HS-5 (cell line): ENCODE measurements at regions not wholly inside any gene's neighbourhood (a gene's known extent, or its start where the extent isn't known, plus 50 kb on each side); places are given as distances from the start of the nearest gene placed in this dataset.

Source experiments
- DNase-seq: peaks from one replicate; pipeline ENCODE4 v3.0.0-alpha.2; 2012; ENCODE audit warnings: low read depth

DNA sequence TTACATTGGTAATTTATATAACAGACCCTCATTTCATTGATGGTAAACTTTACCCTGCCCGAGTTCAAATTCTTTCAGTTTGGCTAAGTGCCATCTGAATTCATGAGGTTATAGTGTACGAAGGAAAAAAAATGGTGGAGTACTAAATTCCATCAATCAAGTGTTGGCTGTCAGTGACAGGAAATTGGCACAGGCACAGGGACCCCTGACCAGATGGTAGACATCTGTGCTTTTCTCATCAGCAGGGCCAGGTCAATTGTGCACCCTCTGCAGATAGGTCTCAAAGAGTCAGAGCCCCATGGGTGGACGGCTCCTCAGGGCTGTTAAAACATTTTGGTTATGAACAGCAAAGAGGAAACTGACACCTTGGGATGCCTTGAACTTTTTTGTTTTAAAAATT lies 439.2 kb downstream of the SETBP1 start:
- DNase-seq: no peak

DNA sequence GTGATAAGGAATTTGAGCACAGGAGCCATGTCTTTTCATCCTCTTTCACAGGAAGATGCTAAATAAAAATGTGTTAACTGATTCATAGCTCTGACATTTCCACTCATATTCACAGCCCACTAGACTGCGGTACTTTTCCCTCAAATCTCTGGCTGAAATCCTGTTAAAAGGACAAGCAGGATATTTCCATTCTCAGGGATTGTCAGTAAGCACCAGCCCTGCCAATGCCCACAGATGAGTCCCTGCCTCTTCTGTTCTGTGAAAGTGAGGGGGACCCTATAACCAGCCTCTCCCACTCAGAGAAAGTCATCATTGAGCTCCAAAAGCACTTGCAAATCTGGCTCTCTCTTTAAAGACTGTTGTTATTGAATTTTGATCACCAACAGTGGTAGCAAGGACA lies 440.5 kb downstream of the SETBP1 start:
- no peak for DNase-seq

DNA sequence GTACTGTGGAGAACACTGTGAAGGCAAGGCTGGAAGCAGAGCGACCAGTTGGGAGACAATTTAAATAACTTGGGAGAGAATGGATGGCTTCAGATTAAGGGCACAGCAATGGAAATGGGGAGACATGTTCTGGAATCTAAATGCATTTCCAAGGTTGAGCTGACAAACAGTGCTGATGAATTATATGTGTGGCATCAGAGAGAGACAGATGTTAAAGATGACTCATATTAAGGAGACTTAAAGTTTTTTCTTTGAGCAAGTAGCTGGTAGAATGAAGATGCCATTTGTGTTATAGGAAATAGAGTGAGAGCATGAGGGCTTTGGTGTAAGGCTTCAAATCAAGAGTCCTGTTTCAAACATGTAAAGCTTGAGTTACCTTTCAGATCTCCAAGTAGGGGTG lies 441.8 kb downstream of the SETBP1 start:
- no peak for DNase-seq

DNA sequence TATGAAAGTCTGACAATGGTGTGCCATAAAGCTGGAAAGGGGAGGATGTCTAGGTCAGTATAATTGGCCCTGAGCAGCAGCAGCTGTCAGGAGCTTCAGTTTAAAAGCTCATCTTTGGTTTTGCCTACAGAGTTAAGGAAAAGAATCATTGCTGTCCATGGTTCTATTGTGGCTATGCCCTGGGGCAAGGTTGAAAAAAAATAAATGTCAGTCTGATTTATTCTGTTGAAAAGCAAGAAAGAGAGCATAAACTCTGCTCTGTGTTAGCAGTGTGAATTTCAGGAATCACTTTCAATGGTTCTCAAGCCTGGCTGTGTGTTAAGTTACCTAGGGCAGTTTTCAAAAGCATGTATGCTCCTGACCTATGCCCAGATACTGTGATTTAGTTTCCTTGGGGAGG lies 446.7 kb downstream of the SETBP1 start:
- DNase-seq: no peak

DNA sequence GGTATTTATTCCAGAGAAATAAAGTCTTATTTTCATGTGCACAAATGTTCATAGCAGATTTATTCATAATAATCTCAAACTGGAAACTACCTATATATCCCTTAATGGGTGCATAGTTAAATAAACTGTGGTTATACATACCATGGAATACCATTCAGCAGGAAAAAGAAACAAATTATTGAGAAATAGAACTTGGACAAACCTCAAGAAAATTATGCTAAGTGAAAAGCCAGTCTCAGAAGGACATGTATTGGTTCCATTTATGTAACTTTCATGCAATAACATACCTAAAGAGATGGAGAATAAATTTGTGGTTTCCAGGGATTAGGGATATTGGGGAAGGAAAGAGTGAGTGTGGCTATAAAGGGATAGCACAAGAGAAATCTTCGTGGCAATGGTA lies 452.6 kb downstream of the SETBP1 start:
- no peak for DNase-seq

DNA sequence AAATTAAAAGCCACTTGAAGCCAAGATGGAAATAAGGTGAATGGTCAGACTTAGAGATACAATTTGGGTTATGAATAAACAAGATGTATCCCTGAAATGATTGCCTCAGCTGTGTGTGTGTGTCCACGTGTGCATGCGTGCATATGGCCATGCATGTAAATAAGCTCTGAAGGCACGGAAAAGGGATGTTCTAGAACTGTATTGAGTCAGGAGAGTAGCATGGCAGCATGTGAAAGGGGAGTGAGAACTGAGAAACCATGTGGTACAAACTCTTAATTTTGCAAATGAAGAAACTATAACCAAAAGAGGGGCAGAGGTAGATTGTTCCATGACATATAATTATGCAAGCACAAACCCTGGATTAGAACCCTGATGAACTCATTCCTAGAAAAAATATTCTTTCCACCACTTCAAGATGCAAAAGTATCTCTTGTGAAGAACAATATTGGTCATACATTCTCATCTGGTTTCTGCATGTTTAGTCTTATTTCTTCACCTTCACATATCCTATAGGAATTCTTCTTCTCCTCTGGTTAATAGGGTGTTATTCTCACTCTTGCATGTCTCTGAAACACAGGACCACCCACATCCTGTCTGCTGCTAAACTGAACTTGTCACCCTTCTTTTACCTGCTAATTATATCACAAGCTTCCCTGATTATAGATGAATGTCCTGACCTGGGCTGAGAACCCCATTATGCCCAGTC lies 455.8 kb downstream of the SETBP1 start:
- no peak for DNase-seq

DNA sequence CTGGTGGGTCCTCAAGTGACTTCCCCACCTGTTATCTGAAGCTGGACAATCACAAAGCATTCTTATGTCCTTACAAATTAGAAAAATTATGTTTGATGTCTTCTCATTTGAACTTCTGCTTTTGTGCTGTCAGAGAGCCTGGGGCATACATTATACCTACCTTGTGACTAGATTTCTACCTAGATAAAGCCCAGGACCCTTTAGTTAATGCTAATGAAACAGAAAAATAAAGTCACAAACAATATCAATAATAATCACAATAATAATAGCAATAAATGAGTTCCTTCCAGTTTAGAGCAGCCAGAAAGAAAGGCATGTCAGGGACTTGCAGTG lies 456.4 kb downstream of the SETBP1 start:
- DNase-seq: no peak

DNA sequence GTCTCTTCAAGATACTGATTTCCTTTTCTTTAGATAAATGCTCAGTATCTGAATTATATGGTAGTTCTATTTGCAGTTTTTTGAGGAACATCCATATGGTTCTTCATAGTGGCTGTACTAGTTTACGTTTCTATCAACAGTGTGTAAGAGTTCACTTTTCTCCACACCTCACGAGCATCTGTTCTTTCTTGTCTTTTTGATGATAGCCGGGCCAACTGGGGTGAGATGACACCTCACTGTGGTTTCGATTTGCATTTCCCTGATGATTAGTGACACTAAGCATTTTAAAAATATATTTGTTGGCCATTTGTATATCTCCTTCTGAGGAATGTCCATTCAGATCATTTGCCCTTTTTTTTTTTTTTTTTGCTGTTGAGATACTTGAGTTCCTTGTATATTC lies 458.8 kb downstream of the SETBP1 start:
- no peak for DNase-seq

DNA sequence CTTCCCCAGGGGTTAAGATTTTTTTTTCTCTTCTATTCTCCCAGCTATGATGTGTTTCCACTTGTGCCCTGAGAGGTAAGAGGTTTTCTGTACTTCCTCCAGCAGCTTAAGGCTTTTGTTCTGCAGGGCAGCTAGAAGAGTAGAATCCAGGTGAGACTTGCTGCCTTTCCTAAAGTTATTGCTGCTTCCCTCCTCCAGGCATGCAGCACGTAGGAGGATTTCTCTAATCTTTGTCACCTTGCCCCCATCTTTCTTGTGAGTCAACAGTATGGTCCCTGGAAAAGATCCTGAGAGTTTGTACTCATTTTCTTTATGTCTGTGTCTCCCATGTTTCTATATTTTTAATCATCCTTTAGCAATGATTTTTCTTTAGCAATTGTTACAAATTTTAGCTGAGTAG lies 462.2 kb downstream of the SETBP1 start:
- no peak for DNase-seq

DNA sequence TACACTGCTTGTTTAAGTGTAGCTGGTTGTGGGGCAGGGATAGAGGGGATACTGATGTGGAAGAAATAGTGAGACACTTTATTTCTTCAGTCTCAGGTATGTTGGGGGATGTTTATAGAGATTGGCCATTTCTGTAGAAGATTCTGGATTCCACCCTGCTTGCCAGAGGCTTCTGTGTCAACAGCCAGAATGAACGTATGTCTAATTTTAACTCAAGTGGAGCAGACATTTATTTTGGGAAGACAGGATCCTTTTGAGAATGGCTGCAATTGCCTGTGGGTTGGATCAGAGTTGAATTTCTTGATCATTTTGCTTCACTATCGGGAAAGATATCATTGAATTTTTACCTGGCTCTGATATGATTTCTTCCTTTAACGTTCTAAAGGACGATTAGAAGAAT lies 465.6 kb upstream of the SLC14A2 start:
- DNase-seq: no peak

DNA sequence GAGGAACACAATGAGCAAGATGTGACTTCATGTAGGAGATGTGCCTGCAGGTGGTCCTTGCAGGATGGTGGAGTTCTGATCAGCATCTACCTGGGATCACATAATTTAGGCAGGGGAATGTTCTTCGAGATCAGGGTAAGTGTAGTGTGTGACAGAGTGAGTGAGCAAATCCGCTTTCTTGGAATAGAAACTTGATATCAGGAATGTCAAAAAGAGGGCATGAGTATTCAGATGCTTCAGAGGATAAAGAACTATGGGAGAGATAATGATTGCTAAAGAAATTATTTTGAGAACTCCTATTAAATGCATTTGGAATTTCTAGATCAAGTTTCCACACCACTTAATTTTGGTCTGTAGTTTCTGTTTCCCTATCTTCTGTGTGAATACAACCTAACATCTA lies 463.6 kb upstream of the SLC14A2 start:
- DNase-seq: no peak

DNA sequence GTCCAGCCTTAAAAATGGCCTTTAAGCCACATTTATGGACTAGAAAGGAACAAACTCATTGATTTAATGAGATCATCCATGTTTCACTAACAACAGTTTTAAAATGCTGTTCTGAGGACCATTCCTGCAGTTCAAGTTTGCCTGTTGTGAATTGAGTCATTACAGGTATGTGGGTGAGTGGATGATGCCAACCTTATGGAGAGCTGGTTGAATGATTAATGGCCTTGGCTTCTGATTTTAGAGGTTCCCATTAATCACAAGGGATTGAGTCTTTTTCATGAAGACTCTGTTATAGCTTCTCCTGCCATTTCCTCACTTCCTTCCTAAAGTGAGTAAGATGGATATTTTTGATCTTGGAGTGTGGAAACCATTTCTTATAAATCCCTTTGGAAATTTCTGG lies 459.8 kb upstream of the SLC14A2 start:
- DNase-seq: no peak

DNA sequence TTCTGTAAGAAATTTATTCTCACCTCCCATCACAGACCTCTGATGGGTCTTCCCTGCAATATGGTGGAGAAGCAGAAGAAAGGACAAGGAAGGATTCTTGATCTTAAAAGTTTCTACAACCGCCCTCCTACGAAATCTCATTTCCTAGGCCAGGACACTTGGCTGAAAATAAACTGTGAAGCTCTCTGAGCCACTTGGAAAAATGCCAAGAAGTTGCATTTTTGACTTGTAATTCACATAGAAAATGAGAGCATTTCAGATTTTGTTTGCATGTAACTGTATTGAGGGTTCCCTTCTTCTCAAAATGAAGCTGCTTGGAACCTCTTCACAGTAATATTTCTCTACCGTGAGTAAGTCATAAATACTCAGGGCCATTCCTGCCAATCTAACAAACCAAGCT lies 458.3 kb upstream of the SLC14A2 start:
- no peak for DNase-seq

DNA sequence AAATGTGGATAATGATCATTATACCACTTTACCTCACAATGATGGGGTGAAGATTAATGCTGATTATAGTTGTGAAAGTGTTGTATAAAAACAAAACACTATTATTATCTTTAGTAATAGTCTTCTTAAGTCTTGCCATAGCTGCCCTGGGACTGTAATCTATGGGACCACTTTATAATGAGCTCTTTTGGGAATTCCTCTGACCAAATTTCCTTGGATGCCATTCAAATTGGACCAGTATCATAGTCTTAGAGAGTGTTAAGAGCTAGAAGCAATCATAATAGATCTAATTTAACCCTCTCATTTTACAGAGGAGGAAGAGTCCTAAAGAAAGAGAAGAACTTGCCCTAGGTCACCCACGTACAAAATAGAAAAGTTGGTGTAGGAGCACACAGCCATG lies 457.7 kb upstream of the SLC14A2 start:
- no peak for DNase-seq

DNA sequence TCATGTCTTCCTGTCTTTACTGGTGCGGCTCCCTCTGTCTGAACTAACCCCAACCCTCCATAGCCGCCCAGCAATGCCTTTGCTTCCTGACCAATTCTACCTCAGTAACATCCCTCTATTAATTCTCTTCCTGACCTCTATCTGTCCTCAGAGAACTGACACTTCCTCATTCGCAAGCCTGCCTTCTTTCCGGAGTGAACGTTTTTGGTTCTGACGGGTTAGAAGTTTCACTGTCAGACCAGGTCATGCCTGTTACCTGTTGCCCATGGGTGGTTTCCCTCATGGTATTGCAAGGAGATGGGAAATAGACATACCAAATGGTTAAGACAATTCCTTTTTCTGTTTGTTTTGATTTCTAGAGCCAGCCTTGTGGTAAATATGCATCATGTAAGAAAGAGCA lies 453.4 kb upstream of the SLC14A2 start:
- DNase-seq: no peak

DNA sequence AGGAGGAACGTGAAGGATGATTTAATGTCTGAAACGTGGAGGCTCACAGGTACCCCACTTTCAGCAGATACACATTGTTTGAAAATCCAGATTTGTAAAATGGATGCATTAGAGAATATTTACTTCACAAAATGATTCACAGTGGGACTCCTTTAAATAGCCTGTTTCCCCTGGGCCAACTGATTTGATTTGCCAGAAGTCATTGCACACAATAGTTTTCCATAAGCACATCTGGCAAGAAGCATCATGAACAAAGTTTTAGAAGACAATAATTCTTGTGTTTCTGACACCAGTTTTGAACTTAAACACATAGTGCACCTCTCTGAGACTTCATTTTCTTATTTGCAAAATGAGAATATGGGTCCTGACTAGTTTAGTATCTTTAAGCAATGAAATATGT lies 451.4 kb upstream of the SLC14A2 start:
- DNase-seq: no peak

DNA sequence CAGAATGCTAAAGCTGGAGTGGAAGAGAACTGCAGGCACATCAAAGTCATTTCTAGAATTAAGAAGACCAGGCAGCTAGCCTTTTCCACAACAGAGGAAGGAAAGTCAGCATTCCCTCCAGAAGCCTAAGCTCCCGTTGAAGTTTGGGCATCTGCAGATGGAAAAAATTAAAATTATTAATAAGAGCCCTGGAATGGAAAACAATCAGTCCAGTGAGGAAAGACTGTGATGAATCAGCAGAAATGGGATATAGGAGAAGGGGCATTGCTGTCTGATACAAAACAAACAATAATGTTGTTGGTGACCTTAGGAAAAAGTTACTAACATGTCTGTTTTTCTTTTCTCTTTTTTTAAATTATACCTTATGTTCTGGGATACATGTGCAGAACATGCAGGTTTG lies 450.7 kb upstream of the SLC14A2 start:
- DNase-seq: no peak

DNA sequence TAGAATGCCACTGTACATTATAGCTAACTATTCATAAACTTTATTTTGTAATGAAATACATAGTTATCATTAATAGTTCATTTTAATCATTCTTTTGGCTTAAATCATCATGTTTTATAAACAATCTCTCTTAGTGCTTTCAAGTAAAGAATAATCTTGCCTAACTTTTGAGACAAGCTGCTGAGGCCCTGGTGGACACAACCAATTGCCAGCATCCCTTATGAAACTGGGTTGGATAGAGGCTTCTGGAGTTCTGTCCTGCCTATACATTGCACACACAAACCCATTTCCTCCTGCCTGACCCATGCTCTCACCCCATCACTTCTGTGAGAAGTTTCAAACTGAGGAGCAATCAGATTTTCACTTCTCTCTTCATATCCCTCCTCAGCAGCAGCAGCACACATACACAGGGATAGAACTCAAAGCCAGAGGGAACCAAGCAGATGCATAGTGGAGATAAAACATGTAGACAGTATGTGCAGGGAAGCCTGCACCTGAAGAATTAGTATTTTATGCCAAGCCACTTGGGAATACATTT lies 450.0 kb upstream of the SLC14A2 start:
- DNase-seq: no peak

DNA sequence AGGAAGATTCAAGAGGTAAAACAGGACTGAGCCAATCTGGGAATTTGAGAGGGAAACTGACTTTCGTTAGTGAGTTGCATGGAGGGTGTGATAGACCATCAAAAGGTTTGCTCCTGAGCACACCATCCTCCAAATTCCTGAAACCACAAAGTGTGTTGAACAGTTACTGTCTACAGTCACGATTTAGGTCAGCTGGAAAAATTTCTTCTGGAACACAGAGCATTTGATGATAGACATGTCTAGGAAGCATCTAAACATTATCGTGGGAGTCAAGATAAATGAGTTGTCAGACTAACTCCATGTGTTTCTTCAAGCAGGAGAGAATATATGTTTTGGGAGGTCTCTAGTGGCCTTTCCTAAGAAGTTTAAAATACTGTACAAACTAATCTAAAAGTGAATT lies 449.4 kb upstream of the SLC14A2 start:
- no peak for DNase-seq

DNA sequence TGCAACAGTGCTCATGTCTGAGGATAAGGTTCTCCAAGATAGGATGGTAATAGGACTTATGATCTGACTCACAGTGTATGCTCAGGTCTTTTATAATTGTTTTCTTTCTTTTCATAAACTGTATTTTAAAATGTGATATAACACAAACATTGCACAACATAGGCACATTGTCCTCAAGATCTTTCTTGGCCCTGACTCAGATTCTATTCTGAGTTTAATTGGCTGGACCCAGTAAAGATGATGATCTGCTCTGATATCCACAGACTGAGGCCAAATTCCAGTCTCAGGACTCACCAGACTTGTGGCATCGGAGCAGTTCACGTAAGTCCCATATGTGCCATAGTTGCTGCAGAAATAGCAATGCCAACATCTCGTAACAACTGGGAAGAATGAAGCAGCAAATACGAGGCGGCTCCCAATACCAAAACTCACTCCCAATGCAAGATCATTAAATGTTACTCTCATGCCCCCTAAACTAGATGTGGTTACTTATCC lies 448.9 kb upstream of the SLC14A2 start:
- peak; percentile 87 for DNase-seq

DNA sequence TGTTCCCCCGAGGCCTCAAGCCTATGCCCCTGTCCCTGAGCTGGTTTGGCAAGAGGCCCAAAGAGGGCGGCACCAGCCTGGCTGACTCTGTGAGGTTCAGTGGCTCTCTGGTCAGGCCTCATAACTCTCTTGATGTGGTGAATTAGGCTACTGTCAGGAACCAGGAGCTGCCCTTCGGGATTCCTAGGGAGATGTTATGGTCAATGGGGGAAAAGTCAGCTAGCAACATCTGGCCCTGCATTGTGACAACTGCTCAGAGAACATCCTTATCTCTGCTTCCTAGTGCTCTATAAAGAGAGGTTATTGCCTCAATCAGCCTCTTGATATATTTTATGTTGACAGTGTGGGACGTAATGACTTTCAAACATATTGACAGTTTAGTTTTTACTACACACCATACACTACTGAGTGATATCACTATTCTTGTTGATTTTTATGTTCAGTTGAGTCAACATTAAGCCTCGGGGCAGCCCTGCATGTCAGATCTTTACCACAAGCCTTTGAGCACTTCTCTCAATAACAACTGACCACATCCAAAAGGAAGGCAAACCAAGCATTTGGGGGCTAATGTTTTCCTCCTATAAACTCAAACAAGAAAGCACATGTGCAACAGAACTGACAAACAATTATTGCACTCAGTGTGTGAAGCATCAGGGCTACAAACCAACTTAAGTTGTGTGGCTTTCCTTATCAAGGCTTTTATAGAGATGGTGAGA lies 448.3 kb upstream of the SLC14A2 start:
- no peak for DNase-seq

DNA sequence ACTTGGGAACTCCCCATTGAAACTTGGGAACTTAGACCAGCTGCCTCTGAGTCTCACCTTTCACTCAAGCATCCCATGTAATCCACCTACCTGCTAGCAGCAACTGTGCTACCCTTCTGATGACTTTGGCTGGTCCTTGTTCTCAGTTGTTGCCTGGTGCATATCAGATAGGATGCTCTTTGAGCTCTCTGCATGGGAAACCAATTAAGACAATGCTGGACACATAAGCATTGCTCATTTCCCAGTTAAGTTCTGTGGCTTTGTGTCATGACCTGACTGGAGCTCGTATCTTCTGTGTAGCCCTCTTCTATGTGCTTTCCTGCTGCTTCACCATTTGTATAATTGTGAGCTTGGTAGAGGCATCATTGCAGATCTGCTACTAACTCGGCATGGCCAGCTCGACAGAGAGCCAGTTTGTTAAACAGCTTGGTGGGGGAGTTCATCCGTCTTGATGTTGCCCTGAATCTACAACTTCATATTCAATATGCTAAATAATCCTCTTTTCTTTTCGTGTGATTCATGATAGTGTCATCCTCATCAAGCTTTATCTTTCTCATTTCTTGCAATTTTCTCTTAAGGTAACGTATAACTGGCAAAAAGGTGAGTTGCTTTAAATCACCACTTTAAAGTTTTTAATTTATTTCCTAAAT lies 447.5 kb upstream of the SLC14A2 start:
- DNase-seq: peak; percentile 66
